Hematopoietic multipotent progenitor cell treated with erythropoietin and hydrocortisone succinate and interleukin-3 and kit ligand, for 6 days (in vitro differentiated cells): ENCODE measurements at regions not wholly inside any gene's neighbourhood (a gene's known extent, or its start where the extent isn't known, plus 50 kb on each side); places are given as distances from the start of the nearest gene placed in this dataset.
A peak's percentile ranks its signal among the peaks of the same experiment; 100 is the strongest.

Experiments
- DNase-seq: peaks from one replicate; pipeline ENCODE4 v3.0.0-alpha.2; 2015

- DNase-seq = no peak
Measured at GRCh38 chr15:68526269-68526668, 52.5 kb upstream of the CORO2B start.

- peak; percentile 18 for DNase-seq
Measured at GRCh38 chr15:68526784-68527183, 52.0 kb upstream of the CORO2B start.

- DNase-seq = peak; percentile 15
Measured at GRCh38 chr15:68528626-68529290, 50.0 kb upstream of the CORO2B start.
